ENCODE measurements at regions not wholly inside any gene's neighbourhood (a gene's known extent, or its start where the extent isn't known, plus 50 kb on each side); places are given as distances from the start of the nearest gene placed in this dataset.
A peak's percentile ranks its signal among the peaks of the same experiment; 100 is the strongest.

DNA sequence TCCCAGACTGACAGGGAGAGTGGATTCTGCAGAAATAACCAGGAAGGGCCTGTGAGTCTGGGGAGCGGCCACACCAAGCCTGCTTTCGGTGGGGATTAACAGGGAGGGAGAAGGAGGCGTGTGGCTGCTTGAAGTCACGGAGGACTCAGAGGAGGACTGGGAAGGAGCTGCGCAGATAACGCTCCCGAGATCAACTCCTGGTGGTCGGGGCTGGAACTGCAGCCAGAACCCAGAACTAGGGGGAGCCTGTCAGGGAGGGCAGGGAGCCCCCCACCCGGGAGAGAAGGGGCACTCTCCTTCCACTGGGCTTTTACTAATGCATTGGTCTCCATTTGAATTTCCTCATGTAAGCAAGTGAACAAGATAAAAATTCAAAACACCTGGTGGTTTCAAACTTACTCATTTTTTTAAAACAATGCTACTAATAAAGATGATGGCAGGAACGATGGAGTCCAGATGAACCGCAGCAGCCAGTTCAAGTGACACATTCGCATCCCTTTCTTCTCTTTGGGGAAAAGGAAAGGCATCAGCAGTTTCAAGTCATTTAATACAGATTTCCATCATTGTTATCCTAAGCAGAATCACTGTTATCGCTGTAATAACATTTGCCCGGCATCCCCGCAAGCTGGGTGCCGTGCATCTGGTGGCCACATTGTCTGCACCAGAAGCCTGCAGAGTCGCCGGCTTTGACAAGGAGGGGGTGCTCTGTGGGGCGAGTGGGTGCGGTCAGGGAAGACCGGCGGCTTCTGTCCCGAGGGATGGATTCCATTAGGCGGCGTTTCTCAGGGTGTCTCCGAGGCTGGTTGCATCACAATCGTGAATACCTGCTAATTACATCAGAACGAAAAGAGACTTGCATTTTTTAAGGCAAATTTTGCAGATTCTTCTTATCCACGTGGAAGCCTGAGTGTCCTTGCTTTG lies 183.0 kb downstream of the FOXL1 start:
- H3K9me3 ChIP-seq (ENCODE audit: control insufficient read depth, insufficient read depth, low read length): no peaks in the 10 kb centered on the region
- no peak overlapping the region for H3K4me3 ChIP-seq (ENCODE audit: low read depth, low read length)
- peak in 2 of 6 donors; percentile 71 to 82 for DNase-seq (ENCODE audit: low read depth in 4 of 6, low spot score in 6 of 6)
- peaks cover 17% of the 10 kb centered on the region for H3K27me3 ChIP-seq (ENCODE audit: control insufficient read depth, insufficient read depth, low read length)
- 30% methylated on average over 29 of the region's 29 CpGs for WGBS (ENCODE audit: insufficient coverage)
- H3K27ac ChIP-seq (ENCODE audit: low read depth, low read length): no peak overlapping the region
- H3K4me1 ChIP-seq (ENCODE audit: control insufficient read depth, insufficient read depth, low read length): peaks cover 22% of the 10 kb centered on the region
- H3K36me3 ChIP-seq (ENCODE audit: control insufficient read depth, insufficient read depth, low read length): no peaks in the 10 kb centered on the region

DNA sequence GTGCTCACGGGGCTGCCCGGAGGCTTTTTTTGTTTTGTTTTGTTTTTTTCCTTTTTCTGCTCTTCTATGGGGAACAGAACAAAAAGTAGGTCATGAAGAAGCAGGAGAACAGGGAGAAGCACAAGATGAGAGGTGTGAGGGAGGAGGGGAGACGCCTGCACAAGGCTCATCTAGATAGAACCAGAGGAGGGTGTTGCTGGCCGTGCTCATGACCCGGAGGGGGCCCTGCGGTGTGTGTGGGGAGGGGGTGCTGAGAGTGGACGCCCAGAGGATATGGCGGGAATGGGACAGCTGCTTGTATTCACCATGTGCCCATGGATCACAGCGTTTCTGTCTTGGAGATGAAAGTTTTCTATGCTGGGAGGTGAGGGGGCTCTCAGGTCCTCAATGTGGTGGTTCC lies 183.7 kb downstream of the FOXL1 start:
- no peaks in the 10 kb centered on the region for H3K36me3 ChIP-seq (ENCODE audit: control insufficient read depth, insufficient read depth, low read length)
- H3K4me1 ChIP-seq (ENCODE audit: control insufficient read depth, insufficient read depth, low read length): peaks cover 18% of the 10 kb centered on the region
- H3K4me3 ChIP-seq (ENCODE audit: low read depth, low read length): no peak overlapping the region
- no peak for DNase-seq (ENCODE audit: low read depth in 4 of 6, low spot score in 6 of 6)
- H3K9me3 ChIP-seq (ENCODE audit: control insufficient read depth, insufficient read depth, low read length): no peaks in the 10 kb centered on the region
- no peak overlapping the region for H3K27ac ChIP-seq (ENCODE audit: low read depth, low read length)
- H3K27me3 ChIP-seq (ENCODE audit: control insufficient read depth, insufficient read depth, low read length): peaks cover 17% of the 10 kb centered on the region
- WGBS (ENCODE audit: insufficient coverage): 50% methylated on average over 5 of the region's 9 CpGs

DNA sequence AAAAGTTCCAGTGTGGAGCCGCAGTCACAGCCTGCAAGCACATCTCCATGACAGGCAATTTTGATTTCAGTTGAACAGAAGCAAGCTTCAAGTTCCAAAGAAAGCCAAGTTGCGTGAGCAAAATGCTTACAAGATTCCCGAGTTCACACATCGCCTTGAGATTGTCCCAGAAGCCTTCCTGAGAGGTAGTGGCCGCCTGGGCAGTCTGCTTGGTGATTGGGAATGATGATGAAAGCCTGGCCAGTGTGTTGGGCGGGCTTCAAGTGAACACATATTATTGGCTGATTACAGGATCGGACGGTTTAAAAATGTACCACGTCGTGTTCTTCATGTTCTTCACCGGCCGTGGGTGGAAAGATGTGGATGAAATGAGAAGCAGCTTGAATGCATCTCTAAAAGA lies 185.5 kb downstream of the FOXL1 start:
- peaks cover 17% of the 10 kb centered on the region for H3K27me3 ChIP-seq (ENCODE audit: control insufficient read depth, insufficient read depth, low read length)
- H3K4me1 ChIP-seq (ENCODE audit: control insufficient read depth, insufficient read depth, low read length): peaks cover 13% of the 10 kb centered on the region
- 87% methylated on average over 9 of the region's 12 CpGs for WGBS (ENCODE audit: insufficient coverage)

DNA sequence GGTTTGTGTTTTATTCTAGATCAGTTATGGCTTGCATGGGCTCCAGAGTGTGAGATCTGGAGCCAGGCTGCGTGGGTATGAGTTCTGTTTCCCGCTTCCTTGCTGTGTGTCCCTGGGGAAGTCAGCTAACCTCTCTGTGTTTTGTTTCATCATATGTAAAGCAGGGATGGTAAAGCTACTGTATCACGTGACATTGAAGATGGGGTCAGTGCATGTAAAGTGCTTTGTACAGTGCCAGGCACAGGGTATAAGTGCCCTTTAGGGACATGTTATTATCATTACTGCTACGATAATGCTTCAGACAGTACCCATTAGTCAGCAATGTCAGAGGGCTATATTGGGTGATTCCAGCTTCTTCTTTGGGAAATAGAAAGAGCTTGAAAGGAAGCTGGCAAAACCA lies 186.2 kb downstream of the FOXL1 start:
- peaks cover 17% of the 10 kb centered on the region for H3K27me3 ChIP-seq (ENCODE audit: control insufficient read depth, insufficient read depth, low read length)
- H3K9me3 ChIP-seq (ENCODE audit: control insufficient read depth, insufficient read depth, low read length): no peaks in the 10 kb centered on the region
- H3K27ac ChIP-seq (ENCODE audit: low read depth, low read length): no peak overlapping the region
- no peak overlapping the region for H3K4me3 ChIP-seq (ENCODE audit: low read depth, low read length)
- H3K4me1 ChIP-seq (ENCODE audit: control insufficient read depth, insufficient read depth, low read length): peaks cover 13% of the 10 kb centered on the region
- no peaks in the 10 kb centered on the region for H3K36me3 ChIP-seq (ENCODE audit: control insufficient read depth, insufficient read depth, low read length)
- 69% methylated on average over 3 of the region's 4 CpGs for WGBS (ENCODE audit: insufficient coverage)
- no peak for DNase-seq (ENCODE audit: low read depth in 4 of 6, low spot score in 6 of 6)

More for the DNA sequence above, 185.5 kb downstream of the FOXL1 start:
- no peak overlapping the region for H3K4me3 ChIP-seq (ENCODE audit: low read depth, low read length)
- H3K36me3 ChIP-seq (ENCODE audit: control insufficient read depth, insufficient read depth, low read length): no peaks in the 10 kb centered on the region
- H3K9me3 ChIP-seq (ENCODE audit: control insufficient read depth, insufficient read depth, low read length): no peaks in the 10 kb centered on the region
- DNase-seq (ENCODE audit: low read depth in 4 of 6, low spot score in 6 of 6): no peak
- H3K27ac ChIP-seq (ENCODE audit: low read depth, low read length): no peak overlapping the region

GRCh38 chr16:86765389-86766026 lies 187.2 kb downstream of the FOXL1 start:
- Histone ChIP-seq H3K4me1 (ENCODE audit: control insufficient read depth, insufficient read depth, low read length) (peaks cover 13% of the 10 kb centered on the region), H3K9me3 (ENCODE audit: control insufficient read depth, insufficient read depth, low read length) (no peaks in the 10 kb centered on the region), H3K36me3 (ENCODE audit: control insufficient read depth, insufficient read depth, low read length) (no peaks in the 10 kb centered on the region), H3K27me3 (ENCODE audit: control insufficient read depth, insufficient read depth, low read length) (peaks cover 17% of the 10 kb centered on the region), H3K4me3 (ENCODE audit: low read depth, low read length) (no peak overlapping the region), H3K27ac (ENCODE audit: low read depth, low read length) (no peak overlapping the region)
- DNase-seq (ENCODE audit: low read depth in 4 of 6, low spot score in 6 of 6): no peak
- WGBS (ENCODE audit: insufficient coverage): 98% methylated on average over 4 of the region's 6 CpGs

DNA sequence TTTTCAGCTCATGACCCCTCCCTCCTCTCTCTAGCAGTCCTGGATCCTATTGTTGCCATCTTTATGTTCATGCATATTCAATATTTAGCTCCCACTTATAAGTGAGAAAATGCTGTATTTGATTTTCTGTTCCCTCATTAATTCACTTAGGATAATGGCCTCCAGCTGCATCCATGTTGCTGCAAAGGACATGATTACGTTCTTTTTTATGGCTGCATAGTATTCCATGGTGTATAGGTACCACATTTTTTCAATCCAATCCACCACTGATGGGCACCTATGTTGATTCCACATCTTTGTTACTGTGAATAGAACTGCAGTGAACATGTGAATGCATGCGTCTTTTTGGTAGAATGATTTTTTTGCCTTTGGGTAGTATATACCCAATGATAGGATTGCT lies 188.4 kb downstream of the FOXL1 start:
- Histone ChIP-seq H3K4me1 (ENCODE audit: control insufficient read depth, insufficient read depth, low read length) (peaks cover 5% of the 10 kb centered on the region), H3K4me3 (ENCODE audit: low read depth, low read length) (no peak overlapping the region), H3K9me3 (ENCODE audit: control insufficient read depth, insufficient read depth, low read length) (no peaks in the 10 kb centered on the region), H3K36me3 (ENCODE audit: control insufficient read depth, insufficient read depth, low read length) (no peaks in the 10 kb centered on the region), H3K27ac (ENCODE audit: low read depth, low read length) (no peak overlapping the region), H3K27me3 (ENCODE audit: control insufficient read depth, insufficient read depth, low read length) (peaks cover 10% of the 10 kb centered on the region)
- 100% methylated on average over 1 of the region's 2 CpGs for WGBS (ENCODE audit: insufficient coverage)
- DNase-seq (ENCODE audit: low read depth in 4 of 6, low spot score in 6 of 6): no peak

- 8% methylated on average over 7 of the region's 13 CpGs for WGBS (ENCODE audit: insufficient coverage)
- Histone ChIP-seq H3K36me3 (ENCODE audit: control insufficient read depth, insufficient read depth, low read length) (no peaks in the 10 kb centered on the region), H3K27me3 (ENCODE audit: control insufficient read depth, insufficient read depth, low read length) (no peaks in the 10 kb centered on the region), H3K9me3 (ENCODE audit: control insufficient read depth, insufficient read depth, low read length) (no peaks in the 10 kb centered on the region), H3K4me3 (ENCODE audit: low read depth, low read length) (no peak overlapping the region), H3K27ac (ENCODE audit: low read depth, low read length) (no peak overlapping the region), H3K4me1 (ENCODE audit: control insufficient read depth, insufficient read depth, low read length) (peaks cover 6% of the 10 kb centered on the region)
- DNase-seq (ENCODE audit: low read depth in 4 of 6, low spot score in 6 of 6): no peak
Observed at GRCh38 chr16:86768228-86768791, 190.0 kb downstream of the FOXL1 start.

DNA sequence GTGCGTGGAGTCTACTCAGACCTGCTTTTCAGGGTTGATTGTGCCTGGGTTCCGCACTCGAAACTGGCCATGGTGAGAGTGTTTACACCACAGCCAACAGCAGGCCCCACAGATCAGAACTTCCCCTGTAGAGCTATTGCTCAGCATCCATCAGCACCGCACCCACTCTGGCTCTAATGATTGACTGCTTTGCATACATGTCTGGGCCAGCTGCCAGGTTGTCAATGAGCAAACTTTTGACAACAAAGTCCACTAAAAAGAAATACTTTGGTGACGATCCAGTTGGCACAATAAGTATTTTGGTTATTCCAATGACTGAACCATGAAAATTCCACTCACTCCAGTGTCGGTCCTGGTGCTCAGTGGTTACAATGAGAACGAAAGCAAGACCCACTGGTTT lies 190.7 kb downstream of the FOXL1 start:
- DNase-seq (ENCODE audit: low read depth in 4 of 6, low spot score in 6 of 6): peak in 1 of 6 donors; percentile 54
- no peak overlapping the region for H3K4me3 ChIP-seq (ENCODE audit: low read depth, low read length)
- H3K36me3 ChIP-seq (ENCODE audit: control insufficient read depth, insufficient read depth, low read length): no peaks in the 10 kb centered on the region
- H3K4me1 ChIP-seq (ENCODE audit: control insufficient read depth, insufficient read depth, low read length): peaks cover 7% of the 10 kb centered on the region
- no peaks in the 10 kb centered on the region for H3K27me3 ChIP-seq (ENCODE audit: control insufficient read depth, insufficient read depth, low read length)
- H3K27ac ChIP-seq (ENCODE audit: low read depth, low read length): no peak overlapping the region
- no peaks in the 10 kb centered on the region for H3K9me3 ChIP-seq (ENCODE audit: control insufficient read depth, insufficient read depth, low read length)
- 79% methylated on average over 6 of the region's 7 CpGs for WGBS (ENCODE audit: insufficient coverage)

- H3K27me3 ChIP-seq (ENCODE audit: control insufficient read depth, insufficient read depth, low read length): peaks cover 2% of the 10 kb centered on the region
- H3K36me3 ChIP-seq (ENCODE audit: control insufficient read depth, insufficient read depth, low read length): no peaks in the 10 kb centered on the region
- peaks cover 12% of the 10 kb centered on the region for H3K4me1 ChIP-seq (ENCODE audit: control insufficient read depth, insufficient read depth, low read length)
- WGBS (ENCODE audit: insufficient coverage): 37% methylated on average over 3 of the region's 8 CpGs
- H3K9me3 ChIP-seq (ENCODE audit: control insufficient read depth, insufficient read depth, low read length): no peaks in the 10 kb centered on the region
- no peak overlapping the region for H3K27ac ChIP-seq (ENCODE audit: low read depth, low read length)
- no peak overlapping the region for H3K4me3 ChIP-seq (ENCODE audit: low read depth, low read length)
- DNase-seq (ENCODE audit: low read depth in 4 of 6, low spot score in 6 of 6): no peak
Observed at GRCh38 chr16:86771506-86772460, 193.4 kb downstream of the FOXL1 start.
